IMR-90 (cell line): ENCODE measurements at regions not wholly inside any gene's neighbourhood (a gene's known extent, or its start where the extent isn't known, plus 50 kb on each side); places are given as distances from the start of the nearest gene placed in this dataset.

Experiments
- ATAC-seq: fragments of 200-7000 bp; cut with Tn5 transposase; 2 replicates; pipeline ENCODE4 v1.9.1; 2020; ENCODE audit warnings: low read depth, mild to moderate bottlenecking, moderate library complexity
- BruUV-seq: library from RNA; stranded (reverse); fragments of 400-500 nt; replicated peaks from 2 replicates; lab custom pipeline; 2021; lab: Mats Ljungman, UMichigan
- CTCF ChIA-PET: fragments of 300-600 bp; formaldehyde crosslinking; extraction: SDS; loops from one replicate; lab custom pipeline; 2021; ENCODE audit warnings: antibody characterized with exemption; lab: Yijun Ruan, JAX
- POLR2A ChIA-PET: fragments of 300-600 bp; sonication (Branson Sonifier 250); formaldehyde crosslinking; loops from one replicate; lab custom pipeline; 2022; ENCODE audit warnings: antibody characterized with exemption; ENCODE audit not compliant: unreplicated experiment; lab: Charles Lee
- DNase-seq: peaks from one replicate; pipeline ENCODE4 v3.0.0; 2013
- H2AFZ ChIP-seq: replicated peaks from 2 replicates; pipeline ENCODE3; 2013; ENCODE audit warnings: low read length, mild to moderate bottlenecking; ENCODE audit not compliant: poor library complexity
- H2AK5ac ChIP-seq: 2 replicates; pipeline ENCODE4 v1.6.1; 2013; ENCODE audit warnings: low read depth, low read length, inconsistent platforms
- H2AK9ac ChIP-seq: replicated peaks from 2 replicates; pipeline ENCODE3; 2013; ENCODE audit warnings: mild to moderate bottlenecking, low read depth, low read length, moderate library complexity; ENCODE audit not compliant: poor library complexity
- H2BK120ac ChIP-seq: 2 replicates; pipeline ENCODE4 v1.6.1; 2013; ENCODE audit warnings: low read depth, low read length, inconsistent platforms
- H2BK15ac ChIP-seq: 3 replicates; pipeline ENCODE4 v1.6.1; 2013; ENCODE audit warnings: low read depth, low read length, inconsistent platforms
- H2BK20ac ChIP-seq: 2 replicates; pipeline ENCODE4 v1.6.1; 2013; ENCODE audit warnings: low read depth, mild to moderate bottlenecking, inconsistent platforms, low read length, moderate library complexity
- H2BK5ac ChIP-seq: 2 replicates; pipeline ENCODE4 v1.6.1; 2013; ENCODE audit warnings: mild to moderate bottlenecking, low read depth, low read length, inconsistent platforms; ENCODE audit not compliant: poor library complexity, severe bottlenecking
- H3K14ac ChIP-seq: replicated peaks from 2 replicates; pipeline ENCODE4 v1.6.1; 2013; ENCODE audit warnings: low read depth, low read length, inconsistent platforms
- H3K18ac ChIP-seq: 2 replicates; pipeline ENCODE4 v1.6.1; 2013; ENCODE audit warnings: low read depth, low read length, control low read depth
- H3K23ac ChIP-seq: 2 replicates; pipeline ENCODE4 v1.6.1; 2013; ENCODE audit warnings: low read depth, low read length, inconsistent platforms
- H3K27ac ChIP-seq: 2 replicates; pipeline ENCODE4 v1.5.1; 2013; ENCODE audit warnings: mild to moderate bottlenecking, control low read depth, low read length; ENCODE audit not compliant: insufficient read depth
- H3K27me3 ChIP-seq: 2 replicates; pipeline ENCODE4 v1.6.1; 2013; ENCODE audit warnings: low read length; ENCODE audit not compliant: control insufficient read depth, insufficient read depth
- H3K36me3 ChIP-seq: 2 replicates; pipeline ENCODE4 v1.6.1; 2013; ENCODE audit warnings: low read length, mixed read lengths; ENCODE audit not compliant: control insufficient read depth, insufficient read depth
- H3K4ac ChIP-seq: 2 replicates; pipeline ENCODE4 v1.6.1; 2013; ENCODE audit warnings: low read depth, low read length, inconsistent platforms
- H3K4me1 ChIP-seq: 2 replicates; pipeline ENCODE4 v1.6.1; 2013; ENCODE audit warnings: low read length, mixed read lengths; ENCODE audit not compliant: control insufficient read depth, insufficient read depth
- H3K4me2 ChIP-seq: 2 replicates; pipeline ENCODE4 v1.6.1; 2013; ENCODE audit warnings: low read depth, mild to moderate bottlenecking, control low read depth, low read length, moderate library complexity
- H3K4me3 ChIP-seq: 2 replicates; pipeline ENCODE4 v1.5.1; 2013; ENCODE audit warnings: low read depth, mild to moderate bottlenecking, control low read depth, low read length, moderate library complexity; ENCODE audit not compliant: insufficient read depth
- H3K56ac ChIP-seq: 2 replicates; pipeline ENCODE4 v1.6.1; 2013; ENCODE audit warnings: low read length, inconsistent platforms; ENCODE audit not compliant: insufficient read depth; ENCODE audit errors: extremely low read depth
- H3K79me1 ChIP-seq, 2 experiments: 2 replicates each; pipeline ENCODE4 v1.6.1; 2013; ENCODE audit warnings: low read length in 2 of 2, inconsistent platforms in 1 of 2, low read depth in 1 of 2
- H3K9ac ChIP-seq: 2 replicates; pipeline ENCODE4 v1.6.1; 2013; ENCODE audit warnings: low read depth, low read length, control low read depth
- H3K9me1 ChIP-seq: 2 replicates; pipeline ENCODE4 v1.6.1; 2013; ENCODE audit warnings: low read length, inconsistent platforms; ENCODE audit not compliant: insufficient read depth
- H3K9me3 ChIP-seq: 2 replicates; pipeline ENCODE4 v1.6.1; 2013; ENCODE audit warnings: low read length; ENCODE audit not compliant: control insufficient read depth, insufficient read depth
- H4K20me1 ChIP-seq: 2 replicates; pipeline ENCODE4 v1.6.1; 2013; ENCODE audit warnings: low read length, inconsistent platforms; ENCODE audit not compliant: insufficient read depth
- H4K5ac ChIP-seq: 2 replicates; pipeline ENCODE4 v1.6.1; 2013; ENCODE audit warnings: mild to moderate bottlenecking, low read depth, low read length, control low read depth
- H4K8ac ChIP-seq, 2 experiments: 2 replicates each; pipeline ENCODE4 v1.6.1; 2013; ENCODE audit warnings: low read depth in 2 of 2, low read length in 2 of 2, control low read depth in 1 of 2, inconsistent platforms in 1 of 2
- H4K91ac ChIP-seq: 2 replicates; pipeline ENCODE4 v1.6.1; 2013; ENCODE audit warnings: low read depth, low read length, inconsistent platforms; ENCODE audit not compliant: insufficient read depth
- CHD1 ChIP-seq: IDR thresholded peaks from 2 replicates; pipeline ENCODE4 v1.6.1; 2012; ENCODE audit warnings: low read depth, low read length, improper control_type of control experiment
- RCOR1 ChIP-seq: IDR thresholded peaks from 2 replicates; pipeline ENCODE4 v1.6.1; 2012; ENCODE audit warnings: mild to moderate bottlenecking, low read length, improper control_type of control experiment; ENCODE audit not compliant: insufficient replicate concordance
- SMC3 ChIP-seq: fragments of 150-350 bp; IDR thresholded peaks from 2 replicates; pipeline ENCODE4 v1.6.1; 2016; ENCODE audit warnings: low read depth, mild to moderate bottlenecking, antibody characterized with exemption, low read length, moderate library complexity
- WGBS, 2 experiments: methylation state at CpG; one replicate each; pipeline versions ENCODE4 v1.1.5 to v1.1.7; 2013; ENCODE audit warnings: missing lambda C conversion rate in 2 of 2; ENCODE audit not compliant: insufficient read length in 1 of 2; ENCODE audit errors: extremely low coverage in 2 of 2; 5-methylcytosine and 5-hydroxymethylcytosine counted together
- dilution Hi-C: fragments of 300-500 bp; cut with HindIII; formaldehyde crosslinking; loops from one replicate; pipeline ENCODE4 v1.14.3; 2018; ENCODE audit warnings: low sequenced_read_pairs; ENCODE audit not compliant: unreplicated experiment
- in situ Hi-C: fragments of 300-500 bp; cut with MboI; formaldehyde crosslinking; loops from 3 replicates; pipeline ENCODE4 v1.14.3; 2019; ENCODE audit warnings: low sequenced_read_pairs, inconsistent platforms, mixed read lengths
- intact Hi-C: fragments of 100-400 bp; cut with micrococcal nuclease; formaldehyde crosslinking; loops from 2 replicates; pipeline ENCODE4 v1.10.0; 2022
- TF ChIP-seq, protein P1 (sequence below): conservative IDR thresholded peaks from 2 replicates; pipeline ENCODE4 v1.5.1; 2012; ENCODE audit warnings: mild to moderate bottlenecking, low read depth, low read length, improper control_type of control experiment

DNA sequence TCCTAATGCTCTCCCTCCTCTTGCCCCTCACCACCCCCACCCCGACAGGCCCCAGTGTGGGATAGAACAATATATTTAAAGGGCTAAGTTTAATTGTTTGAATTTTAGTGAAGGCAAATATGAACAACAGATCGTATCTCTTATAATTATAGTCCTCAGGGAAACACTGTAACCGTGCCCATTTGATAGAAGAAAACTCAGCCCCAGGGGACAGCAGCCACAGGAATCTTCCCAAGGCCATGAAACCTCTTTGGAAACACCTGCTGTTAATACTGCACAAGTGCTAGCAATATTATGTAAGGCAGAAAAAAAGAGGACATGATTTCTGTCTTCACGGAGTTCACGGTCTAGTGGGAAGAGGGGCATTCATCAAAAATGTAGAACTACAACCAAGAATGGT, 142.2 kb downstream of the URB2 start:
- Histone ChIP-seq H2BK20ac (no peak overlapping the region), H3K4ac (no peak overlapping the region), H3K9me1 (no peaks in the 10 kb centered on the region), H3K18ac (no peak overlapping the region), H3K4me3 (no peak overlapping the region), H2AK9ac (no peak overlapping the region), H3K27me3 (no peaks in the 10 kb centered on the region), H3K27ac (no peak overlapping the region), H2AFZ (no peak overlapping the region), H3K79me1 (no peaks in the 10 kb centered on the region), H3K4me1 (no peaks in the 10 kb centered on the region), H3K14ac (no peak overlapping the region), H4K91ac (no peak overlapping the region), H3K36me3 (no peaks in the 10 kb centered on the region), H3K23ac (no peak overlapping the region), H4K8ac (no peak overlapping the region), H3K9me3 (no peaks in the 10 kb centered on the region), H4K20me1 (no peaks in the 10 kb centered on the region), H2BK5ac (no peak overlapping the region), H4K5ac (no peak overlapping the region), H2BK15ac (no peak overlapping the region), H3K56ac (no peak overlapping the region), H2AK5ac (no peak overlapping the region), H3K9ac (no peak overlapping the region), H3K4me2 (no peak overlapping the region), H2BK120ac (no peak overlapping the region)
- dilution Hi-C loops: no loop called here
- intact Hi-C loops: no loop called here
- no TSS peak for BruUV-seq
- 72% methylated on average over 2 of the region's 5 CpGs; no CpG with 5 or more reads in 1 of the 2 experiments for WGBS, 2 experiments
- in situ Hi-C loops: no loop called here
- ChIA-PET POLR2A (no interaction called here), CTCF (no interaction called here)
- no peak for DNase-seq
- ATAC-seq: no peak
- TF ChIP-seq RCOR1: no peak
- TF ChIP-seq SMC3: no peak
- no peak for TF ChIP-seq CHD1
- TF ChIP-seq, protein P1, sequence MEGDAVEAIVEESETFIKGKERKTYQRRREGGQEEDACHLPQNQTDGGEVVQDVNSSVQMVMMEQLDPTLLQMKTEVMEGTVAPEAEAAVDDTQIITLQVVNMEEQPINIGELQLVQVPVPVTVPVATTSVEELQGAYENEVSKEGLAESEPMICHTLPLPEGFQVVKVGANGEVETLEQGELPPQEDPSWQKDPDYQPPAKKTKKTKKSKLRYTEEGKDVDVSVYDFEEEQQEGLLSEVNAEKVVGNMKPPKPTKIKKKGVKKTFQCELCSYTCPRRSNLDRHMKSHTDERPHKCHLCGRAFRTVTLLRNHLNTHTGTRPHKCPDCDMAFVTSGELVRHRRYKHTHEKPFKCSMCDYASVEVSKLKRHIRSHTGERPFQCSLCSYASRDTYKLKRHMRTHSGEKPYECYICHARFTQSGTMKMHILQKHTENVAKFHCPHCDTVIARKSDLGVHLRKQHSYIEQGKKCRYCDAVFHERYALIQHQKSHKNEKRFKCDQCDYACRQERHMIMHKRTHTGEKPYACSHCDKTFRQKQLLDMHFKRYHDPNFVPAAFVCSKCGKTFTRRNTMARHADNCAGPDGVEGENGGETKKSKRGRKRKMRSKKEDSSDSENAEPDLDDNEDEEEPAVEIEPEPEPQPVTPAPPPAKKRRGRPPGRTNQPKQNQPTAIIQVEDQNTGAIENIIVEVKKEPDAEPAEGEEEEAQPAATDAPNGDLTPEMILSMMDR: no peak
